HG03565 (cell line): ENCODE measurements at regions not wholly inside any gene's neighbourhood (a gene's known extent, or its start where the extent isn't known, plus 50 kb on each side); places are given as distances from the start of the nearest gene placed in this dataset.
"Not testable (repeated sequence)": the region's sequence is repeated elsewhere in the genome, so short reads cannot be mapped to it uniquely, and the experiment has no call there.

Experiments used
- ATAC-seq: cut with Tn5 transposase; IDR thresholded peaks from one replicate; pipeline ENCODE4 v1.9.1; 2021; ENCODE audit warnings: mild to moderate bottlenecking, moderate library complexity; ENCODE audit not compliant: unreplicated experiment

- ATAC-seq = no peak
These were observed 73.0 kb upstream of the ATXN1 start for GRCh38 chr6:16834242-16834641.

GRCh38 chr6:16832721-16833120 lies 71.5 kb upstream of the ATXN1 start:
- ATAC-seq = no peak

DNA sequence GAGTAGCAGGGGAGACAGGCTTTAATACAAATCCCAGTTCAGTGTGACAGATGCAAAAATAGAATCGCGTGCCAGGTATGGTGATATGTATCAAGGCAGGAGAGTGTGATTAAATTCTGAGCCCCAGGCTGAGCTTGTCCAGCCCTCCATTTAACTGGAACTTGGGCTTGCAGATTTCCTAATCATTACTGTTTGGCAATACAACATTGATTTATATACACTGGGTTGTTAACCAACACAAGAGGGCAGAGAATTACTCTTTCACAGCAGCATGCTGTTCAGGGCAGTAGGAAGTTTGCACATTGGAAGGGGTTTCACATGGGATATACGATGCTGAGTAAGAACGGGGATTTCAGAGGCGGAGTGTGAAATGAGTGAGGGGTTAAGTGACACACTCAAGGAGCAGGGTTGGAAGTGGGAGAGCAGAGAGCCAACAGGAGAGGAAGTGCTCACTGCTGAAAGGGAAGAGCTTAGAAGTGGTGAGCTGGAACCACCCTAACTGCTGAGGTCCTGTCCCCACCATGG lies 70.8 kb upstream of the ATXN1 start:
- ATAC-seq = no peak

DNA sequence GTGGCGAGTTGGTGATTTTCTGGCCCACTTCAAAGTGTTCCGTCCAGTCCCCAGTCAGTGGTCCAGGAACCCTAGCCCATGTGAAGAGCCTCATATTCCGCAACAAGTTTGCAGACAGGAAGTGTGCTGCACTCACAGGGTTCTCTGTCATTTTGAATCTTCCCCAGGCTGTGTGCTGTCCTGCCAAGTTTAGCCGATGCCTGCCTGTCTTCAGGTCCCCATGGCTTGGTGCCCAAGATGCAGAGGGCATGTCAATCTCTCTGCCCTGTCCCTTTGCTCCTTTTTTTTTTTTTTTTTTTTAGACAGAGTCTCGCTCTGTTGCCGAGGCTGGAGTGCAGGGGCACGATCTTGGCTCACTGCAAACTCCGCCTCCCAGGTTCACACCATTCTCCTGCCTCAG lies 69.9 kb upstream of the ATXN1 start:
- no peak for ATAC-seq

DNA sequence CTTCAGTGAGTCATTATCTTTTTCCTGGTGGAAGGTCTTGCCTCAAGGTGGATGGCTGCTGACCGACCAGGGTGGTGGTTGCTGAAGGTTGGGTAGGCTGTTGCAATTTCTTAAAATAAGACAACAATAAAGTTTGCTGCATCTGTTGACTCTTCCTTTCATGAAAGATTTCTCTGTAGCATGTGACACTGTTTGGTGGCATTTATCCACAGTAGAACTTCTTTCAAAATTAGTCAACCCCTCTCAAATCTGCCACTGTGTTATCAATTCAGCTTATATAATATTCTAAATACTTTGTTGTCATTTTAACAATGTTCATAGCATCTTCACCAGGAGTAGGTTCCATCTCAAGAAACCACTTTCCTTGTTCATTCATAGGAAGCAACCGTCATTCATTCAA lies 66.8 kb upstream of the ATXN1 start:
- no peak for ATAC-seq

DNA sequence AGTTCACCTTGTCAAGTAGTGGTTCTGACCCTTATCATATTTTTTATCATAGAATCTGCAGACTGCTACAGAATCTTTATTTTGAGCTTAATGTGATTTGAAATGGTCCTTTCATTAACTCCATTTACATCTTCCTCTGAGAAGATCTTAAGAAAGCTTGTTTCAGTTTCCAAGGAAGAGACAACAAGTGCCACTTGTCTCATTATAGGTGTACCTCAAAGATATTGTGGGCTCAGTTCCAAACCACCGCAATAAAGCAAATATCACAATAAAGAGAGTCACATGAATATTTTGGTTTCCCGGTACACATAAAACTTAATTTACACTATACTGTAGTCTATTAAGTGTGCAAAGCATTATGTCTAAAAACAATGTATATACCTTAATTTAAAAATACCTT lies 66.4 kb upstream of the ATXN1 start:
- ATAC-seq = no peak

DNA sequence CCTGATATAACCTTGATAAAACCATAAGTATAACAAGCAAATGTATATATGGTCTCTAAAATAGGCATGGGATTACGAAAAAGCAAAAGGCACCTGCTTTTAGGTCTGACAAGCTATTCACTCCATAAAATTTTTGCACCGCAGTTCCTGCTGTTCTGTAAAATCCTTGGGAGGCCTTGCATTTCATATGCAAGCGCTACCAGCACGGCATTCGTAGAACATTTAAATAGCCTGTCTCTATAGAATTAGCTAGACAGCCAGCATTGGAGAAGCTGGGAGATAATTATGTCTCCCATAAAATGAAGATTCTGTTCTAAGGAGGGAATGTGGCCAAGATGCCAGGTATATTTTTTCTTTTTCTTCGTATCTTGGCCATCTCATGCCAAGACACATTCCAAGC lies 64.5 kb upstream of the ATXN1 start:
- ATAC-seq = no peak

DNA sequence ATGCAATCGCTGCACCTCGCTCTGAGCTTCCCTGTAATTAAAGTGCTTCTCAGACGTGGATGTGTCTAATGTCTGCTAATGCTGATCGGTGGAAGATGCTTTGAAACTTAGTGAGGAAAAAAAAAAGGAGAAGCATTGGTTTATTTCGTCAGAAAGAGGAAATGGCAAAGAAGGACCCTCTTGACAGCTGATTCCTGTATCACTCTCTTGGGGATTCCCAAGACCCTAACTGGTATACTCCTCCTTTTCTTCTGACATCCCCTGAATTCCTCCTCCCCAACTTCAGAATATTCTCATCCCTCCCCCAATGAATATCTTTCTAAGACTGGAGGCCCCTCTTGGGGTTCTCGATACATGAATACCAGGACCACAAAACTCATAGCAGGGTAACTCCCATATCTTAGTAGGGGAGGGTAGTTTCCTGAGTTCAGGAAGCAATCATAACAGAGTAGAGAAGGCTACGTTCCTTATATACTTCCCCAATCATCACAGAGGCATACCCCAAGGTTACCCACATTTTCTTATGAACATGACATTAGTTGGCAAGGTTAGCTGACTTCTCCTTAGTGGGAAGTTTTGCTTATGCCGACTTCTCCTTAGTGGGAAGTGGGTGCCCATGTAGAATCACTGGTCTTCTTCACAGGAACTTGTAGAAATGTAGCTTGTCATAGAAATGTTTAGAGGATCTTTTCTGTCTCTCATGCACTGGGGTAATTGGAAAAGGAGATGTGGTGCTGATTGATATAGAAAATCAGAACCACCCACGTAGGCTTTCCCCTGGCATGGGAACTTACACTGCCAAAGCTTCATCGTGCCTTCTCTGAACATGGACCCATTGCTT lies 63.8 kb upstream of the ATXN1 start:
- no peak for ATAC-seq

- no peak for ATAC-seq
These were observed 62.6 kb upstream of the ATXN1 start for GRCh38 chr6:16823718-16824352.

- ATAC-seq = no peak
These were observed 61.9 kb upstream of the ATXN1 start for GRCh38 chr6:16822975-16823717.

GRCh38 chr6:16822529-16822928 lies 61.3 kb upstream of the ATXN1 start:
- ATAC-seq = no peak

DNA sequence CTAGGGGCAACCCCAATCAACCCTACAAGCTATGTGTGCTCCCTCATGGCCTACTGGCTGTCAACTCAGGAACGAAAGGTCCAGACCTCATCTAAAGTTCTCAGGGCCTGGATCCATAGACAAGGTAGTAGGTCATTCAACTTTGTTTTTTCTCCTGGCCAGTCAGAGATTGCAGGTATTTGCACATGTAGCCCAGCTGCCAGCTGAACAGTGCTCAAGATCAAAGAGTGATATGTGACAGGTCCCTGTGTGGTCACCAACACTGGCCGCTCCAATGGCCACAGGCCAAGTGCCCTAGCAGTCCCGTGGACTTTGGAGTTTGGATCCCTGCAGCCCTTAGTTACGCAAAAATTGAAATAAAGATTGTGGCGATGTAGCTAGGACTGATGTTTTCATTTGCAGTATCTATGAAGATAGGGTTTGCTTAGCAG lies 60.6 kb upstream of the ATXN1 start:
- ATAC-seq = no peak

DNA sequence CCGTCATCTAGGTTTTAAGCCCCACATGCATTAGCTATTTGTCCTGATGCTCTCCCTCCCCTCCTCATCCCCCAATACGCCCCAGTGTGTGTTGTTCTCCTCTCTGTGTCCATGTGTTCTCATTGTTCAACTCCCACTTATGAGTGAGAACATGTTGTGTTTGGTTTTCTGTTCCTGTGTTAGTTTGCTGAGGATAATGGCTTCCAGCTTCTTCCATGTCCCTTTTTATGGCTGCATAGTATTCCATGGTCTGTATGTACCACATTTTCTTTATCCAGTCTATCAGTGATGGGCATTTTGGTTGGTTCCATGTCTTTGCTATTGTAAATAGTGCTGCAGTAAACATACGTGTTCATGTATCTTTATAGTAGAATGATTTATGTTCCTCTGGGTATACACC lies 59.0 kb upstream of the ATXN1 start:
- ATAC-seq = not testable (repeated sequence)

GRCh38 chr6:16819752-16820151 lies 58.5 kb upstream of the ATXN1 start:
- ATAC-seq = no peak

- ATAC-seq = no peak
These were observed 57.8 kb upstream of the ATXN1 start for GRCh38 chr6:16818992-16819626.

DNA sequence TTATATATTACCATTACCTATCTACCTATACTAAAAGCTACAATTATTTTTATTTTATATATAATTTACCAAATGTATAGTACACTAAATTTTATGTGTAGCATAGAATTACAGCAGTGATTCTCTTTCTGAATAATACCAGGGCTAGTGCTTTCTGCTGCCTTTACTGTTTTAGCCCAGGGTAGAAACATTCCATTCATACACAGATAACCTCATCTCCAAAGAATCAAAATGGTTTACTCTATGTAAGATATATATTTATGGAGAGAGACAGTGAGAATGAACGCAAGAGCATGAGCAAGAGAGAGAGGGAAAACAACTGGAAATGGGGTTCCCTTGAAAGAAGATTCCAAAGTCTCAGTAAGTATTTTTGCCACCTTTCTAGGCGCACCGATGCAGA lies 56.3 kb upstream of the ATXN1 start:
- no peak for ATAC-seq

GRCh38 chr6:16816891-16817290 lies 55.6 kb upstream of the ATXN1 start:
- ATAC-seq = no peak

DNA sequence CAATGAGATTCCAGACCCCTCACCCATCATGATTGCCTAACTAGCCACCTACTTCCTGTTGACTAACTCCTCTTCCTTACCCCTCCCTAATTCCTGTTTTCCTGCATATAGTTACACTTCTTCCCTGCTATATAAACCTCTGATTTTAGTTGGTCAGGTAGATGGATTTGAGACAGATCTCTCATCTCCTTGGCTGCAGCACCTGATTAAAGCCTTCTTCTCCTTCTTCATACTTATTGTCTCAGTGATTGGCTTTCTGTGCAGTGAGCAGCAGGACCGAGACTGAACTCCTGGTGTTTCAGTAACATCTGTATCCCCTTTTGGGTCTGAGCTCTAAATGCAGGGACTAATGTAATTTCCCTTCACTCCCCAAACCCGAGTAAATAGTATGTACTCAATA lies 51.7 kb upstream of the ATXN1 start:
- no peak for ATAC-seq

- no peak for ATAC-seq
These were observed 50.2 kb upstream of the ATXN1 start for GRCh38 chr6:16811277-16811979.
